ENCODE measurements at regions not wholly inside any gene's neighbourhood (a gene's known extent, or its start where the extent isn't known, plus 50 kb on each side); places are given as distances from the start of the nearest gene placed in this dataset.
A peak's percentile ranks its signal among the peaks of the same experiment; 100 is the strongest.

GRCh38 chr2:133718688-133719201 lies 150.5 kb upstream of the NCKAP5 start:
- TF ChIP-seq EZH2phosphoT487 (IDR thresholded peaks at IDR 0.05; ENCODE audit: borderline replicate concordance, low read depth) (no peak), CTCF (IDR thresholded peaks at IDR 0.05) (no peak), RXRA (IDR thresholded peaks at IDR 0.05; ENCODE audit: borderline replicate concordance, low read depth) (peak; percentile 72; the same call in 1 of the 2 replicates), EP300 (IDR thresholded peaks at IDR 0.05; ENCODE audit: borderline replicate concordance in 1 of 2, low read depth in 1 of 2, low read length in 1 of 2) (peak; percentile 71 to 95), POLR2AphosphoS5 (IDR thresholded peaks at IDR 0.05; ENCODE audit: low read depth, low read length) (peak; percentile 64; the same call in 1 of the 2 replicates), MAX (IDR thresholded peaks at IDR 0.05; ENCODE audit: low read depth) (no peak), IRF3 (IDR thresholded peaks at IDR 0.05; ENCODE audit: low read depth, low read length) (no peak), REST (IDR thresholded peaks at IDR 0.05; ENCODE audit: low read depth, low read length) (no peak), JUND (IDR thresholded peaks at IDR 0.05) (peak; percentile 82), SIN3A (IDR thresholded peaks at IDR 0.05; ENCODE audit: borderline replicate concordance, low read depth, low read length) (peak; percentile 73; the same call in 1 of the 2 replicates)
